Astrocyte of the spinal cord (primary cell): ENCODE measurements at regions not wholly inside any gene's neighbourhood (a gene's known extent, or its start where the extent isn't known, plus 50 kb on each side); places are given as distances from the start of the nearest gene placed in this dataset.

Experiments used
- DNase-seq: peaks from one replicate; pipeline ENCODE4 v3.0.0; 2011; ENCODE audit warnings: low read depth, low spot score
- H3K4me3 ChIP-seq: 2 replicates; pipeline ENCODE4 v1.5.1; 2011; ENCODE audit warnings: low read depth, mild to moderate bottlenecking, low read length, moderate library complexity
- CTCF ChIP-seq: IDR thresholded peaks from 2 replicates; pipeline ENCODE4 v1.5.1; 2012; ENCODE audit warnings: low read depth, mild to moderate bottlenecking, low read length, inconsistent platforms
- in situ Hi-C: cut with HindIII; loops from 2 replicates; pipeline ENCODE4 v1.10.0; 2017; ENCODE audit warnings: low sequenced_read_pairs

- no peak for TF ChIP-seq CTCF
- in situ Hi-C loops = no loop called here
- DNase-seq = no peak
Measured at GRCh38 chr2:19026261-19026660, 332.2 kb downstream of the OSR1 start.

GRCh38 chr2:19022334-19022733 lies 336.1 kb downstream of the OSR1 start:
- no peak for TF ChIP-seq CTCF
- in situ Hi-C loops = no loop called here
- H3K4me3 ChIP-seq = no peak overlapping the region
- no peak for DNase-seq

More at GRCh38 chr2:19026261-19026660, 332.2 kb downstream of the OSR1 start:
- H3K4me3 ChIP-seq = no peak overlapping the region

- in situ Hi-C loops = no loop called here
- H3K4me3 ChIP-seq = no peak overlapping the region
- no peak for TF ChIP-seq CTCF
- peak; percentile 48 for DNase-seq
Measured at GRCh38 chr2:19021721-19022120, 336.7 kb downstream of the OSR1 start.

- no peak overlapping the region for H3K4me3 ChIP-seq
Measured at GRCh38 chr2:19021100-19021476, 337.3 kb downstream of the OSR1 start.

GRCh38 chr2:19020144-19021099 lies 338.0 kb downstream of the OSR1 start:
- TF ChIP-seq CTCF = no peak
- in situ Hi-C loops = no loop called here
- no peak overlapping the region for H3K4me3 ChIP-seq
- no peak for DNase-seq

More at GRCh38 chr2:19021100-19021476, 337.3 kb downstream of the OSR1 start:
- peak; percentile 89 for DNase-seq
- no peak for TF ChIP-seq CTCF
- in situ Hi-C loops = no loop called here

GRCh38 chr2:19009510-19009909 lies 348.9 kb downstream of the OSR1 start:
- no peak for DNase-seq
- in situ Hi-C loops = no loop called here
- no peak overlapping the region for H3K4me3 ChIP-seq
- TF ChIP-seq CTCF = no peak
